Esophagus squamous epithelium (tissue), 4 donors: ENCODE measurements at regions not wholly inside any gene's neighbourhood (a gene's known extent, or its start where the extent isn't known, plus 50 kb on each side); places are given as distances from the start of the nearest gene placed in this dataset.

Experiments used
- POLR2A ChIP-seq, 4 donors: fragments of 450-650 bp; IDR thresholded peaks; one replicate each; pipeline ENCODE4 v1.6.1; 2017; ENCODE audit warnings: antibody characterized with exemption in 4 of 4, mild to moderate bottlenecking in 4 of 4, moderate library complexity in 3 of 4
- TF ChIP-seq, protein P1 (sequence below), 6 experiments: fragments of 450-650 bp in 4 of 6; fragments of 200-600 bp in 2 of 6; sonication (generic) in 2 of 6; IDR thresholded peaks; one replicate each; pipeline ENCODE4 v1.5.1; 2016 to 2019; ENCODE audit warnings: antibody characterized with exemption in 6 of 6, mild to moderate bottlenecking in 4 of 6, moderate library complexity in 4 of 6

DNA sequence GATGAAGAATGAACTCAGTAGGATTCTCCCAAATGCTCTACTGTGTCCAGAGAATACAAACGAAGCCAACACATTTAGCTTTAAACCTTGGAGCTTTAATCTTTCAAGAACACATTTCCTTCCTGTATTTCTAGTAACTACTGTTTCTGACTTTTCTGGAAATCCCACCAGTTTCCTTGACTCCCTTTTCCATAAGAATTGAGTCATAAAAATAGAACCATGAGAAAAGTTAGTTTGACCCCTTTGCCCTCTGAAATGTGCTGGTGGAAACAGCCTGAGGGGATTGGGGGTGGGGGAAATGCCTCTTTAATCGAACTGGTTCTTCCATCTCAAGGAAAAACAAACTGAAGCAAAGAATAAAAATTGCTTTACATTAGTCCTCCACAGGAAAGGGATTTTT, 123.9 kb downstream of the TMEM17 start:
- TF ChIP-seq POLR2A (IDR thresholded peaks at IDR 0.05), result no peak
- TF ChIP-seq, protein P1, sequence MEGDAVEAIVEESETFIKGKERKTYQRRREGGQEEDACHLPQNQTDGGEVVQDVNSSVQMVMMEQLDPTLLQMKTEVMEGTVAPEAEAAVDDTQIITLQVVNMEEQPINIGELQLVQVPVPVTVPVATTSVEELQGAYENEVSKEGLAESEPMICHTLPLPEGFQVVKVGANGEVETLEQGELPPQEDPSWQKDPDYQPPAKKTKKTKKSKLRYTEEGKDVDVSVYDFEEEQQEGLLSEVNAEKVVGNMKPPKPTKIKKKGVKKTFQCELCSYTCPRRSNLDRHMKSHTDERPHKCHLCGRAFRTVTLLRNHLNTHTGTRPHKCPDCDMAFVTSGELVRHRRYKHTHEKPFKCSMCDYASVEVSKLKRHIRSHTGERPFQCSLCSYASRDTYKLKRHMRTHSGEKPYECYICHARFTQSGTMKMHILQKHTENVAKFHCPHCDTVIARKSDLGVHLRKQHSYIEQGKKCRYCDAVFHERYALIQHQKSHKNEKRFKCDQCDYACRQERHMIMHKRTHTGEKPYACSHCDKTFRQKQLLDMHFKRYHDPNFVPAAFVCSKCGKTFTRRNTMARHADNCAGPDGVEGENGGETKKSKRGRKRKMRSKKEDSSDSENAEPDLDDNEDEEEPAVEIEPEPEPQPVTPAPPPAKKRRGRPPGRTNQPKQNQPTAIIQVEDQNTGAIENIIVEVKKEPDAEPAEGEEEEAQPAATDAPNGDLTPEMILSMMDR (IDR thresholded peaks at IDR 0.05), result no peak
